ENCODE measurements at regions not wholly inside any gene's neighbourhood (a gene's known extent, or its start where the extent isn't known, plus 50 kb on each side); places are given as distances from the start of the nearest gene placed in this dataset.

- no peak overlapping the region for H3K27ac ChIP-seq
- intact Hi-C loops (cut with DNase I; ENCODE audit: low total_unique reads), result no loop called here
- DNase-seq, result no peak
- no peaks in the 10 kb centered on the region for H3K4me1 ChIP-seq
- no peak for TF ChIP-seq CTCF (IDR thresholded peaks at IDR 0.05 in 8 of 11, conservative IDR thresholded peaks at IDR 0.05 in 3 of 11)
- no peak for TF ChIP-seq POLR2AphosphoS5 (IDR thresholded peaks at IDR 0.05)
- no peak for TF ChIP-seq POLR2A (IDR thresholded peaks at IDR 0.05)
- WGBS, 5 donors, result 92 to 97% (median 95%) methylated on average over 7 of the region's 7 CpGs
- H3K36me3 ChIP-seq, result no peaks in the 10 kb centered on the region
- no peaks in the 10 kb centered on the region for H3K9me3 ChIP-seq
- H3K4me3 ChIP-seq, result no peak overlapping the region
- H3K27me3 ChIP-seq (replicated peaks in 1 of 7), result no peaks in the 10 kb centered on the region
These were observed 612.1 kb downstream of the ZEB2 start for GRCh38 chr2:143907801-143908200.

- no peak for TF ChIP-seq POLR2A (IDR thresholded peaks at IDR 0.05)
- no peaks in the 10 kb centered on the region for H3K36me3 ChIP-seq
- no peak for DNase-seq
- H3K4me1 ChIP-seq, result no peaks in the 10 kb centered on the region
- WGBS, 5 donors, result 87 to 98% (median 96%) methylated on average over 4 of the region's 4 CpGs
- intact Hi-C loops (cut with DNase I; ENCODE audit: low total_unique reads), result no loop called here
- H3K27ac ChIP-seq, result no peak overlapping the region
- H3K27me3 ChIP-seq (replicated peaks in 1 of 7), result no peaks in the 10 kb centered on the region
- H3K4me3 ChIP-seq, result no peak overlapping the region
- no peaks in the 10 kb centered on the region for H3K9me3 ChIP-seq
These were observed 613.1 kb downstream of the ZEB2 start for GRCh38 chr2:143906850-143907249.

GRCh38 chr2:143905587-143905986 lies 614.3 kb downstream of the ZEB2 start:
- no peak for DNase-seq
- Histone ChIP-seq H3K27ac (no peak overlapping the region), H3K4me3 (no peak overlapping the region), H3K4me1 (no peaks in the 10 kb centered on the region), H3K9me3 (no peaks in the 10 kb centered on the region), H3K36me3 (no peaks in the 10 kb centered on the region), H3K27me3 (replicated peaks in 1 of 7) (no peaks in the 10 kb centered on the region)
- intact Hi-C loops (cut with DNase I; ENCODE audit: low total_unique reads), result no loop called here
- WGBS, 5 donors, result 83 to 96% (median 87%) methylated on average over 4 of the region's 4 CpGs
- TF ChIP-seq POLR2A (IDR thresholded peaks at IDR 0.05) (no peak), POLR2AphosphoS5 (IDR thresholded peaks at IDR 0.05) (no peak), CTCF (IDR thresholded peaks at IDR 0.05 in 8 of 11, conservative IDR thresholded peaks at IDR 0.05 in 3 of 11) (no peak)

DNA sequence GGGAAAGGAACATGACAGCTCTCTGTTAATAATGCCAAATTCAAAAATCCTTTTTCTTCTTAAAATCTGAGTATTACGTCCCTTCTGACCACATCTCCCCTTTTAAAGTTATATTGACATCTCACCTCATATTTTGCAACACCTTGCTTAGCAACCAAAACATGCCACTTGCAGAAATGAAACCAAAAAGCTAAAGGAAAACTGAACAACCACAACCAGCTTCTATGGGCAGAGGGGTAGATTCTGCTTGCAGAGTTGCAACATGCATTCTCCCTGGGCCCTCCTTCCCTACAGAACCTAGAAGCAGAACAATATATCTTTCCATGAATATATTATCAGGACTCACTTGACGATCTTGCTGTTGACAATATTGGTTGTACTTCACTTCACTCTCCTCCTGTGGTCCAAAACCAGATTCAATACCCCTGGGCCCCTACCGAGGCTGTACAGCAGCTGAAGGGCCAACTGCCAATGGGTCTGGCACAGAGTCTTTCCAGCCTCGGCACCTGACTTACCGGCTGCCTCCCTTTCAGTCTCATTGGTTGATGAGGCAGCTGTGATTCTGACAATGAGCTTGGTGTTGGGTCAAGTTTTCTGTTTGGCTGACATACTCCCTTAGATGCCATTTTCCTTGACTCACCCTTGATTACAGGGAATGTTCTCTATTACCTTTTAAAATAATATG lies 616.6 kb downstream of the ZEB2 start:
- no peak overlapping the region for H3K27ac ChIP-seq
- no peaks in the 10 kb centered on the region for H3K4me1 ChIP-seq
- no peaks in the 10 kb centered on the region for H3K9me3 ChIP-seq
- 62 to 90% (median 70%) methylated on average over 5 of the region's 5 CpGs for WGBS, 5 donors
- no peaks in the 10 kb centered on the region for H3K27me3 ChIP-seq (replicated peaks in 1 of 7)
- no peak for TF ChIP-seq POLR2A (IDR thresholded peaks at IDR 0.05)
- TF ChIP-seq POLR2AphosphoS5 (IDR thresholded peaks at IDR 0.05), result no peak
- no peak for TF ChIP-seq CTCF (IDR thresholded peaks at IDR 0.05 in 8 of 11, conservative IDR thresholded peaks at IDR 0.05 in 3 of 11)
- no peak overlapping the region for H3K4me3 ChIP-seq
- intact Hi-C loops (cut with DNase I; ENCODE audit: low total_unique reads), result no loop called here
- DNase-seq, result no peak
- H3K36me3 ChIP-seq, result no peaks in the 10 kb centered on the region

Measured in spleen (tissue), 11 donors.